Limb (tissue), 2 donors: ENCODE measurements at regions not wholly inside any gene's neighbourhood (a gene's known extent, or its start where the extent isn't known, plus 50 kb on each side); places are given as distances from the start of the nearest gene placed in this dataset.
A peak's percentile ranks its signal among the peaks of the same experiment; 100 is the strongest.

Experiments used
- DNase-seq, 2 donors: peaks; one replicate each; pipeline ENCODE4 v3.0.0-alpha.2; 2016; ENCODE audit errors: extremely low spot score in 2 of 2

DNA sequence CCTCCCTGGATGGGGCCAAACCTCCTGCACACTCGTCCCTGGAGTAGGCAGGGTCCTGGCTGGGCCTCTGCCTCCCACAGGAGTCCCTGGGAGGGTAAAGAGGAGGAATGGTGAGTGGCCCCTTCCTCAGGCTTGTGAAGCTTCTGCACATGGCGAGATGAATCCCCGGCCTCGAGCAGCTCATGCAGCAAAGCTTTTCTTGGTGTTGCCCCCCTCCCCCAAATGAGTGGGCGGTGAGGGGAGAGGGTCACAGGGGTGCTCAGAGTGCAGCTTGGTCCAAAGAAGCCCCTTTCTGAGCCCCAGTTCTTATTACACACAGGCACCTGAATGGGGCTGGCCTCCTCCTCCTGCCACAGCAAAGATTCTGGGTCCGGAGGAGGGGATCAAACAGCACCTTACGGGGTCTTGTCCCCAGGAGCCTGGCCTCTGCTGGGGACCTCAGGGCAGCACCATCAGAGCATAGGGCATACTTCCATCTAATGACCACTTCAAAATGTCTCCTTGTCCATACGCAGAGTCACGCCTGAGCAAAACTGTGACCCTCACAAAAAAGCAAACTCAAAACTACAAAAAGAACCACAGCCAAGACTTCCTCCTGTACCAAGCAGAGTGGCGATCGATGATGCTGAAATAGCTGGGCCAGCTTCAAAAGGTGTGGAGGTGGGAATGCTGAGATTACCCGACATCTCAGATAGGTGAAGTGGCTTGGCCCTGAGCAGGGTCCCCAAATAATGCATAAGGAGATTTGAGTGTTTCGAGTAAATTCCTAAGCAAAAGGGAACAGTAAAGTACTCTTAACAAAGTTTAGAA, 148.4 kb upstream of the TWIST2 start:
- no peak for DNase-seq

DNA sequence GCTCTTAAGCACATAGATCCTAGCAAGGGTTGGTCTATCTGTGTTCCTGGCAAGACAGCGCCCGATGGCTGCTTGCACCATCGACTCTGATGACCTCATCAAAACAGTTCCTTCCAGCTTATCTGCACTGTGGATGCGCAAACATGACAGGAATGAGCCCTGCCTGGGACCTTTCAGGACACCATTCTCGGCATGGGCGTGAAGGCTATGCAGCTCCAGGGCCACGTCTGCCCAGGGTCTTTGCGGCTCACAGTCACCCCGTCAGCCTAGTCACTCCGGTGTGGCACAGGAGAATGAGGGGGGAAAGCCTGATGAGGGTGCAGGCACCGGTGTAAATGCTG, 147.8 kb upstream of the TWIST2 start:
- peak in 1 of 2 donors; percentile 21 for DNase-seq

DNA sequence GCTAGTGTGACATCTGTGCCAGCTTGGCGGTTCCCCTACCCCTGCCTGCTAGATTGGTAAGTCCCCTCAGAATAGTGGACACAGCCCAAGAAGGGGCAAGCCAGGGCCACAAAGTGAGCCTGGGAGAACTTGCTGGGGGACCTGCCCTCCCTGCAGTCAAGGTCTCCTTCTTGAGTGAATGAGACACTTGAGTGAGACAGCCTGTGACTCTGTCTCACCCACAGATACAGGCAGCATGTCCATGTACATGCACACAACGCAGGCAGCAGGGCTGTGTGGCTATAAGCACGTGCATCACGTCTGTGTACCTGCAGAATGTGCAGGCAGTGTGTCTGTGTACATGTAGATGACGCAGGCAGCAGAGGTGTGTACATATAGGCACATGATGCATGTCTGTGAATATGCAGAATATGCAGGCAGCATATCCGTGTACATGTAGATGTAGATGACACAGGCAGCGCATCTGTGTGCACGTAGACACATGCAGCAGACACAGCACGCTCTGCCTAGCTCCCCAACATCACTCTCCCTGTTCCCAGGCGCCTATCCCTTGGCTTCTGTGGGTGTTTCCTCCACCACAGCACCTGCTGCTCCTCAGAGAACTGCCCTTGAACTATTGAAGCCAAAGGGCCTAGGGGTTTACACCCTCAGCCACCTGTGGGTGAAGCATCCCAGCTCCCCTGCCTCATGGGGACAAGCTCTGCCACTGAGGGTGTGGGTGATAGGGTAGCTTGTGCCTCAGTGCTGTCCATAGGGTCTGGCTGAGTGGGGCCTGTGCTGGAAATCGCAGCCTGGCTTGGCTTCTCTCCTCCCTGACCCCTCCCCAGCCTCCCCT, 147.2 kb upstream of the TWIST2 start:
- peak in 1 of 2 donors; percentile 12 for DNase-seq

DNA sequence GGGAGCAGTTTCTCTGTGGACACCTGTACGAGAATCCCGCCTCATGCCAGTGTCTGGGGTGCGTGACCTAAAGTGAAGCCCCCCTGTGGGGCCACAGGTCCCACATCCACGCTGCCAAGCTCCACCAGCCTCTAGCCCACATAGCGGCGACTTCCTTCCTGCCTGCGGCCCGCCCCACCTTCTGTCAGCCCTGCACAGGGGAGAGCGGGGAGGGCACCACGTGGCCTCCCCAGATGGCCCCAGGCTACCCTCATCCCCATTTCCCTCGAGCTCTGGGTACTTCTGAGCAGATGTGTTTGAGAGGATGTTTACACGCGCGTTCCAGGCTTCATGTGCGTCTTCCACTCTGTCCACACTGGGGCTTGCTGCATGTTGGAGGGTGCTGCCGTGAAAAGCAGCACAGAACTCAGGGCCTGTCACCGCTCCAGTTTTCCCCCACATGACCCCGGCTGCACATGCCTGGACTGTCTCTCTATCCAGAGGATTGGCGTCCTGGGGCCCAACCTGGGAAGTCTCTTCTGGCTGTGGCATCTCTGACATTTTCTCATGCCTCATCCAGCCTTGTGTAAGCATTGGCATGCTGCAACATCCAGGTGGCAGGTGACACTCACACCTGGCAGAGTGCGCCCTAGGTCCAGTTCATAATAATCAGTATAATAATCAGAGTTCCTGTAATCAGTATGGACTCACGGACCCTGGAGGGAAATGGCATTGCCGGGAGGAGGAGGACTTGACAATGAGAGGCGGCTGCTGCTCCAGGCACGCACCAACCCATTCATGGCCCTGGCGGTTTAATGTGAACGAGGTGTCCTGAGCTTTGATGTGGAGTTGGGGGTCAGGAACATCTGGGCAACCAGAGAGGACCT, 146.3 kb upstream of the TWIST2 start:
- DNase-seq: peak in 1 of 2 donors; percentile 30

DNA sequence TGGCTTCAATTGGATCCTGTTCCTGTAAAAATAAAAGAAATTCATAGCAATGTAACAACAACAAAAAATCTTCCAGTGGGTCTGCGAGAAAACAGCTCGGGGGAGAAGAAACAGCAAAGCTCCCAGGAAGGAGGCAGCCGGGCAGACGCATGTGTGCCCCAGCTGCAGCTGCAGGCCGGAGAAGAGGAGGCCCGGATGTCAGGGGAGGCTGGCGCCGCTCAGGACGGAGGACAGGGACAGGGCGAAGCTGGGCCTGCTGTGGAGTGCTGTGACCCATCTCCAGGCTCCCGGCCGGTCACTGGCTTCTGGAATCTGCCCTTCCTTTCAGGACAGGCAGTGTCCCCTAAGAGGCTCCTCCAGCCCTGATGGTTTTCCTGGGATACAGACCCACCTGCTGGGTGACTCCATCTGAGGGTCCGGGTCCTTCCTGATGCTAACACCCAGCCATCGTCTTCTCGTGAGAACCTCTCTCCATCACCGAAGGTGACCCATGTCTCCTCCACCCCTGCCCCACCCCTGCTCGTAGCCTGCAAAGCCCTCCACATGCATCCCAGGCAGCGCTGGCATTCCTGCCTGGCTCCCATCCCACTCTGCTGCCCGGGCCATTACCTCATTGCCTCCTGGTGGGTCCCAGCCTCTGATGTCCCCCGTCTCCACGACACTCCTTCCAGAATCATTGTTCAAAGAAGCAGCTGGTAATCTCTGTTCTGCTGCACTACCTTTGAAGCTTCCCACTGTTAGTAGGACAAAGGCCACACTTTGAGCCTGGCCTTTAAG, 145.4 kb upstream of the TWIST2 start:
- peak in 1 of 2 donors; percentile 26 for DNase-seq

DNA sequence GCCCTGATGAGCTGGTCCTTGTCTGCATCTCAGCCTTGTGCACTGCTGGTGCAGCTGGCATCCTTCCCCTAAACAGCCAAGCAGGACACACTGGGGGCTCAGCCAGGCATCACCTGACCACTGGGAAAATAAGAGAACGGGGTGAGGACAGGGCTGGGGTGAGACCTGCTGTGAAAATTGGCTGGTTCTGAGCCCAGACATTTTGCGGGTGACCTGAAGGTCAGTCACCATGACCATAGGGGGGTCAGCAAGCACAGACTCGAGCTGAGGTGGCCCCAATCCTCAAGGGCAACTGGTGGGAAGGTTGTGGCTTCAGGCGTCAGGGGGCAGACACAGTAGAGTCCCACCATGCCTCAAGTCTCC, 144.9 kb upstream of the TWIST2 start:
- DNase-seq: peak in 1 of 2 donors; percentile 11

DNA sequence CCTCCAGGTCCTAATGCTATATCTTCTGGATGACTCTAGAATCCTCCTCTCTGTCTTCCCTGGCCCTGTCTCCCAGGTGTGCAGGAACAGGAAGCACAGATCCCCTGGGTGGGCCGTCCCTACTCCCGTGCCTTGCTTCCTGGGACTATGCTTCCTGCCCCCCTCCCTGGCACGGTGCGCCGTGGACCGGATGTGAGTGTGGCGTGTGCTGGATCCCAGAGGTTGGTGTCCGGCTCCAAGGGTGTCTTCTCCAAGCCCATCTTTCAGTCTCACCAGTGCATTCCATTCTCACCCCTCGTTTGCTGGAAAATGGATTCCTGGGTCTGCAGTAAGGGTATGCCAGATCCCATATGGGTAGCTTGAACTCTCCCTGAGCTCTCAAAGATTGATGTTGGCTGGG, 144.4 kb upstream of the TWIST2 start:
- DNase-seq: peak in 1 of 2 donors; percentile 10

DNA sequence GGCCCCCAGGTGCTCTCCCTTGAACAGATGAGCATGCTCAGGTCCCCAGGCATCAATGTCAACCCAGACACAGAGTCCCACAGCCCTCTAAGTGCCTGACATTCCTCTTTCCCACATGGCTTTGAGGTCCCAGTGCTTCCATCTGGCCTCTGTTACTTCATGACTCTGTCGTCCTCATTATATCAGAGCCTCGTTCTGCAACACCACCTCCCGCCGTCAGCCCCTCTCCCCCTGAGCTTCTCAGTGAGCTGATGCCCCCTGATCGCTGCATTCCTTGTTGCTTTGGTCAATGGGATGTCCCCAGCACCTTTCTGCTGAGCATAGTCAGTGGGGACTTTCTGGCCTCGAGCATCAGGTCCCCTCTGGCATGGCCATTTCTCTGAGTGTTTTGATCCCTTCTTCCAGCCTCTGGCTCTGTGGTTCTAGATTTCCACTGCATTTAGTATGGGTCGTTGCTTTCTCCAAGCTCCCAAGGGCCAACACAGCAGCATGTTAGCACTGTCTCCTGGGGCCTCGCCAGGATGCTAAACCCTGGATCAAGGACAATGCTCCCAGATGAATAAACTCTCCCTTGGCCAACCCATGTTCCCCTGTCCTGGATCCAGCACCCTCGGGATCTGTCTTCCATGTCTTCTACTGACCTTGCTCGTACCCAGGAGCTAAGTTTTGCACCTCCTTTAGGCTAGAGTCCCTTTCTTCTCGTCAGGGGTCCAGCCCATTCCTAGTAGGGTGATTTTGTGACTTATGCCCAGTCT, 143.2 kb upstream of the TWIST2 start:
- DNase-seq: no peak

DNA sequence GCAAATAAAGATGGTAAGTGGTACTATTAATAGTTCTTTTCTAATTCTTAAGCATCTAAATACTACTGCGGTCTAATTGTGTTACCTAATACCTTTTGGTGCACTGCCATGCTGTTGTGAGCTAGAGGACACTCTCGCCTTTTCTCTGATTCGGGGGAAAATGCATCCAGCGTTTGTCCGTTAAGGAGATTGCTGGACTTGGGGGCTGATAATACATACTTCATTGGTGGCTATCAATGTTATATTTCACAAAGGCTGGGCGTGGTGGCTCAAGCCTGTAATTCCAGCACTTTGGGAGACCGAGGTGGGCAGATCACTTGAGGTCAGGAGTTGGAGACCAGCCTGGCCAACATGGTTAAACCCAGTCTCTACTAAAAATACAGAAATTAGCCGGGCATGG, 141.7 kb upstream of the TWIST2 start:
- no peak for DNase-seq

DNA sequence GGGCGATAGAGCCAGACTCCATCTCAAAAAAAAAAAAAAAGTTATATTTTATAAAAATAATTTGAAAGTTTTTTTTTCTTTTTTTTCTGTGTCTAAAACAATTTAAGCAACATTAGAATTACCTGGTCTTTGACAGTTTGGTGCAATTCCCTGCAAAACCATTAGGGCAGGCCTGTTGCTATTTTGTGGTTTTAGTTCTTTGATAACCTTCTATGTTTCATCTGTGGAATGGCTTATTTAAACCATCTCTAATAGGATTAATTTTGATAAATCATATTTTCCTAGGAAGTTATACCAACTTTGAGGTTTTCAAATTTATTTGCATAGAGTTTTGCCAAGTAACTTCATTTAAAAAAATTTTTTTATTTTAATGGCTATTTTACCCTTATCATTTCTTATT, 141.2 kb upstream of the TWIST2 start:
- DNase-seq: no peak

DNA sequence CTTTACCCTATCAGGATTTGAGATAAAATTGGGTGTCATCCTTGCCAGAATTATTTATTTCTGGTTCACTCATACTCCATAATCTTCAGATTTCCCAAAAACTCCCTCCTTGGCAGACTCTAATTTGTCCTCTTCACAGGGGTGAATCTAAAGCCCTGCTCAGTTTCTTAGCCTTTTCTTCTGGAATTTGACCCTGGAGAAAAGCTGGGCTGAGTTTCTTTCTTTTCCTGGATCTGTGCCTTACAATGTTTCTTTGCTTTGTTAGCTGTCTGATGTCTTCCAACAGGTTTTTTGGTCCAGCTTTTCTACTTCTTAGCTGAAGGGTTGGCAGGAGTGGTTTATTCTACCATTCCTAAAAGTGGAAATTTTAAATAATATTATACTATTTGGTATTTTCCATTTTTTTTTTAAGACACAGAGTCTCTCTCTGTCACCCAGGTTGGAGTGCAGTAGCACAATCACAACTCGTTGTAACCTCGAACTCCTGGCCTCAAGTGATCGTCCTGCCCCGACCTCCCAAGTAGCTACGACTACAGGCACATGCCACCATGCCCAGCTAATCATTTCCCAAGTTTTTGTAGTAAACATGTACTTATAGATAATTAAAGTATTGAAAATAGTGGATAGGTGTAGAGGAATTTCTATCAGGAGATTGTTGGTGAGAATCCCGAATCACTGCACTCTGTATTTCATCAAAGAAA, 138.4 kb upstream of the TWIST2 start:
- DNase-seq: peak; percentile 19 to 74

DNA sequence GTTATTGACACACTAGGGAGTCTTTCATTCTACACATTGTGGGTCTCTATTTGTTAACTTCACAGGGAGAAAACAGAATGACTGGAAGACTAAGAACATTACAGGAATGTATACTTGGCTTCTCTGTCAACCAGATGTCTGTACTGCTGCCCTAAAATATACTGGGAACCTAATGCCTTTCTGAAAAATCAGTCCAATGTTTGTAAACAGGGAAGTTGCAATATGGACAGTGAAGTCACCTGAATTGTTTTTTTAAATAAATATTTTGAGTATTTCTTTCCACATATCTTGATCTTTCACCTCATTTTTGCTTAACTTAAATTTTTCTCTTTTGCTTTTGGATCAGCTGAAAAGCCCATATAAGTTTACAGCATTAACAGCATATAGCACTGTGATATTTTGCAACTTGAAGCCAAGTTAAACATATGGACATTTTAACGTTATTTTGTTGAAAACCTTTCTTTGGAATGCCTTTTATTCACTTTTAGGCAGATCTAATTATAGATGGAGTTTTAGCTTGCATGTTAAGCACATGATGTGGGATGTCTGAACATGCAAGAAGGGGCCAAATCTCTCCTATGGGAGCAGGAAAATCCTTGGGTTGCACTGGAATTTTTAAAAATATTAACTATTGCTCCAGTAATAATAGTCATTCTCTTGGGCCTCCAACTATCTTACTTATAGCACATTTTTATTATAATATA, 137.7 kb upstream of the TWIST2 start:
- peak in 1 of 2 donors; percentile 75 for DNase-seq

DNA sequence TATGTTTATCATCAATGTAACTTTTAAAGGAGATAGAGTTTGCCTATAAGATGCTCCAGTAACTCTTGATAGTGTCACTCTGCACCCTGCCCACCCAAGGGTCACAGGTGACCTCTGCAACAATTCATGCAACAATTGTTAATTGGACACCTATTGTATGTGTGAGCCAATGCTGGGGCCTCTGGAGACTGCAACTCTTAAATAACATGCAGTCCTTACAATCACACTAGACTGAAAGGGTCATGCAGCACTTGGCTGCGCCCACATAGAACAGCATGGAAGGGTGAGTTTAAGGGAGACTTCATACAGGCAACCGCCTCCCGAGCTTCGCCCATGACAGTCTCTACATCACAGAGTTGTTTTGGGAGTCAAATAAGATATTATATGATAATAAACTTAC, 137.1 kb upstream of the TWIST2 start:
- peak in 1 of 2 donors; percentile 14 for DNase-seq

DNA sequence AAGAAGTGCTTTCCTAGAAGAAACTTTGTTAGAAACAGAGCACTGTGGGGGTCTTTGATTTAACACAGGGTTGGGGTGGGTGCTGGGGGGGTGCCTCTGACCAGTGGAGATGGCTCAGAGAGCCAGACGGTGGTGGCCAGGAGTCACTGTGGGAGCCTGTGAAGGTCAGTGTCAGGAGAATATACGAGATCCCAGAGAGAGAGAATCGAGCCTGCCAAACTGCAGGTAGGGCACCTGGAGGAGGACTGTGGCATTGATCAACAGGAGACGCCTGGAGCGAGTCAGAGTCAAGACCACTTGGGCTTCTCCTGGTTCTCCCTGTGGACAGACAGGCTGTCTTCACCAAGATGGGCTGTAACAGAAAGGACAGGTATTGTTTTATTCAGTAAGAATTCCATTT, 136.5 kb upstream of the TWIST2 start:
- DNase-seq: peak in 1 of 2 donors; percentile 7

DNA sequence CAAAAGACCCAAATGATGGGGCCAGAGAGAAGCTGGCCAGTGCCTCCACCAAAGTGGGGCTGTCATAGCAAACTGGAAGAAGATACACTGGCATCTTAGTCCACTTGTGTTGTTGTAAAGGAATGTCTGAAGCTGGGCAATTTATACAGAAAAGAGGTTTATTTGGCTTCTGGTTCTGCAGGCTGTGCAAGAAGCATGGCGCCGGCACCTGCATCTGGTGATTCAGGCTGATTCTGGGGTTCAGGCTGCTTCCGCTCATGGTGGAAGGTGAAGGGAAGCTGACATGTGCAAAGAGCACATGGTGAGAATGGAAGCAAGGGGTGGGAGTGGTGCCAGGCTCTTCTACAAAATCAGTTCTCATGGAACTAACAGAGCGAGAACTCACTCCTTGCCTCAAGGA, 135.9 kb upstream of the TWIST2 start:
- DNase-seq: no peak

DNA sequence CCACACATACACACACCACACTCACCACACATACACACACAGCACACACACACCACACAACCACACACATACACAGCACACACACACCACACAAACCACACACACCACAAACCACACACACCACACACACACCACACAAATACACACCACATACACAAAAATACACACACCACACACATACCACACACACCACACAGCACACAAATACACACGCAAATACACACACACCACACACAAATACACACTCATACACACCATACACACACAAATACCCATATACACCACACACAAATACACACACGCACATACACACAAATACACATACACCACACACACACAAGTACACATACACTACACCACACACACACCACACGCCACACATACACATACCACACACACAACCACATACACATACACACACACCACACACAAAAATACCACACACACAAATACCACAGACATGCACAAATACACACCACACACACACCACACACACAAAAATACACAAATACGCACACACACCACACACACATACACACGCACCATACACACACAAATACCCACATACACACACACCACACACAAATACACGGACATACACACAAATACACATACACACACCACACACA, 134.6 kb upstream of the TWIST2 start:
- no peak for DNase-seq

DNA sequence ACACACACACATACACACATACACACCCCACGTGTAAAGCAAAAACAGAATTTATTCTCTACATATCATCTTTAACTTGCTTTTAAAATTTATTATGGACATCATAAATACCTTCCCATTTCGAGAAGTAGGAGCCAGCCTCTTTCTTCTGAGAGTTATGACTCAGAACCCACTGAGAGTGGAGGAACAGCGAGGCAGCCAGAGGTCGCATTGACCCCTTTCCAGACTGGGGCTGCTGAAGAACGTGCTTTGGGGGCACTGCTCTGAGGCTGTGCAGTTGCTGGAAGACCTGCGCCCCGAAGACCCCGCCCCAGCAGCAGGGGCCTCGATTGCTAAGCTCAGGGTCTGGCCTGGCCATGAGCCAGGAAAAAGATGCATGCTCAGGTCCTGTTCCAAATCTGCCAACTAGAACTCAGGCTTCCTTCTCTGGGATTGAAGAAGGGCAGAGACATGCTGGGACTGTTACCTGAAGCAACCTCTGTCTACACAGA, 133.8 kb upstream of the TWIST2 start:
- no peak for DNase-seq

DNA sequence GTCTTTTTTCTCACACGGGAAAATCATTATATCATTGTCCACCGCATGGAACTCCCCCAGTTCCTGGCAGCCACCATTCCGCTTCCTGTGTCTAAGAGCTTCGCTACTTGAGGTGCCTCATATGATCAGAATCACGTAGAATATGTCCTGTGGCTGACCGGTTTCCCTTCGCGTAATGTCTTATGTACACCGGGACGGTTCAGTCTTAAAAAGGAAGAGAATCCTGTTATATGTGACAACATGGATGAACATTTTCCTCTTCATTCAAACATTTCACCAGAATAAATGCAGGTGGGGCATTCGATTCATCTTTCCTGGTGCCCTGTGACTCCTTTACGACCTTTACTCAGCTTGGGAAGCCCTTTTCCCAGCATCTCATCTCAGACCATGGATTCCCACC, 131.7 kb upstream of the TWIST2 start:
- no peak for DNase-seq
